Hepatocyte (in vitro differentiated cells): ENCODE measurements at regions not wholly inside any gene's neighbourhood (a gene's known extent, or its start where the extent isn't known, plus 50 kb on each side); places are given as distances from the start of the nearest gene placed in this dataset.

Experiments
- EZH2 ChIP-seq: fragments of 200-600 bp; sonication (generic); IDR thresholded peaks from 2 replicates; pipeline ENCODE4 v1.6.1; 2016; ENCODE audit warnings: antibody characterized with exemption, mild to moderate bottlenecking, borderline replicate concordance
- EZH2phosphoT487 ChIP-seq: fragments of 200-600 bp; sonication (generic); IDR thresholded peaks from one replicate; pipeline ENCODE4 v1.6.1; 2018; ENCODE audit warnings: antibody characterized with exemption, mild to moderate bottlenecking, low read depth, moderate library complexity; ENCODE audit not compliant: unreplicated experiment, severe bottlenecking
- TF ChIP-seq, protein P1 (sequence below): fragments of 200-600 bp; sonication (generic); IDR thresholded peaks from 2 replicates; pipeline ENCODE4 v1.5.1; 2016; ENCODE audit warnings: antibody characterized with exemption, mild to moderate bottlenecking; ENCODE audit not compliant: poor library complexity

DNA sequence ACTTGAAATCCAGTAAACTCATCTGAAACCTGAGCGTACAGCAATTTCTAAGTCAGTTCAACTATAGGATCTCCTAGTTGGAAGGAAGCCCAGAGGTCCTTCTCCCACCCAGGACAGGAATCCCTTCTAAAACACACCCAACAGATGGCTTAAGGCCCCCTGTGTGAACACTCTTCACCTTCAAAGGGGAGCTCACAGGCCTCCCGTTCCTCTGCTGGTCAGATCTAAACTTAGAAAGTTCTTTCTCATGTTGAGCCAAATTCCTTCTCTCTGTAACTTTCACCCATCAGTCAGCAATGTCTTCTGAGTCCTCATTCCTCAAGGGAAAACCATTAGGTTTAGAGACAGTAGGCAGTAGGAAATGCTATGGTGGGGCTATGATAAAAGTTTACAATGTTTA, 355.2 kb downstream of the PCNX1 start:
- TF ChIP-seq, protein P1, sequence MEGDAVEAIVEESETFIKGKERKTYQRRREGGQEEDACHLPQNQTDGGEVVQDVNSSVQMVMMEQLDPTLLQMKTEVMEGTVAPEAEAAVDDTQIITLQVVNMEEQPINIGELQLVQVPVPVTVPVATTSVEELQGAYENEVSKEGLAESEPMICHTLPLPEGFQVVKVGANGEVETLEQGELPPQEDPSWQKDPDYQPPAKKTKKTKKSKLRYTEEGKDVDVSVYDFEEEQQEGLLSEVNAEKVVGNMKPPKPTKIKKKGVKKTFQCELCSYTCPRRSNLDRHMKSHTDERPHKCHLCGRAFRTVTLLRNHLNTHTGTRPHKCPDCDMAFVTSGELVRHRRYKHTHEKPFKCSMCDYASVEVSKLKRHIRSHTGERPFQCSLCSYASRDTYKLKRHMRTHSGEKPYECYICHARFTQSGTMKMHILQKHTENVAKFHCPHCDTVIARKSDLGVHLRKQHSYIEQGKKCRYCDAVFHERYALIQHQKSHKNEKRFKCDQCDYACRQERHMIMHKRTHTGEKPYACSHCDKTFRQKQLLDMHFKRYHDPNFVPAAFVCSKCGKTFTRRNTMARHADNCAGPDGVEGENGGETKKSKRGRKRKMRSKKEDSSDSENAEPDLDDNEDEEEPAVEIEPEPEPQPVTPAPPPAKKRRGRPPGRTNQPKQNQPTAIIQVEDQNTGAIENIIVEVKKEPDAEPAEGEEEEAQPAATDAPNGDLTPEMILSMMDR, result no peak
- TF ChIP-seq EZH2 (no peak), EZH2phosphoT487 (no peak)
